Kidney (tissue), 13 donors: ENCODE measurements at regions not wholly inside any gene's neighbourhood (a gene's known extent, or its start where the extent isn't known, plus 50 kb on each side); places are given as distances from the start of the nearest gene placed in this dataset.
"Not testable (repeated sequence)": the region's sequence is repeated elsewhere in the genome, so short reads cannot be mapped to it uniquely, and the experiment has no call there.

Experiments
- DNase-seq, 5 donors: peaks; one replicate each; pipeline ENCODE4 v3.0.0-alpha.2; 2013 to 2020
- FAIRE-seq: peaks from 2 replicates; lab custom pipeline; 2012; peaks lifted over from hg19 to GRCh38; lab: Jason Lieb, UNC
- H3K27ac ChIP-seq, 2 donors: one replicate each; pipeline ENCODE4 v1.7.0; 2013; ENCODE audit warnings: low read depth in 2 of 2, low read length in 2 of 2, inconsistent platforms in 1 of 2
- H3K27me3 ChIP-seq: one replicate; pipeline ENCODE4 v1.7.1; 2013; ENCODE audit warnings: low read length, inconsistent platforms; ENCODE audit not compliant: control insufficient read depth, insufficient read depth
- H3K36me3 ChIP-seq, 3 donors: one replicate each; pipeline versions ENCODE4 v1.7.0 to v1.7.1; 2013; ENCODE audit warnings: low read length in 3 of 3, control low read depth in 1 of 3, inconsistent platforms in 1 of 3; ENCODE audit not compliant: insufficient read depth in 3 of 3, control insufficient read depth in 2 of 3
- H3K4me1 ChIP-seq, 3 donors: one replicate each; pipeline versions ENCODE4 v1.7.0 to v1.7.1; 2013; ENCODE audit warnings: low read length in 3 of 3, inconsistent platforms in 1 of 3, low read depth in 1 of 3; ENCODE audit not compliant: control insufficient read depth in 2 of 3, insufficient read depth in 2 of 3
- H3K4me3 ChIP-seq, 3 donors: one replicate each; pipeline versions ENCODE4 v1.7.0 to v1.8.1; 2013; ENCODE audit warnings: low read length in 3 of 3, control low read depth in 1 of 3, inconsistent platforms in 1 of 3
- H3K9ac ChIP-seq, 3 donors: one replicate each; pipeline versions ENCODE4 v1.7.0 to v1.7.1; 2013; ENCODE audit warnings: low read length in 3 of 3, control low read depth in 1 of 3, inconsistent platforms in 1 of 3
- H3K9me3 ChIP-seq, 3 donors: one replicate each; pipeline versions ENCODE4 v1.7.0 to v1.7.1; 2013; ENCODE audit warnings: low read length in 3 of 3, control low read depth in 1 of 3, inconsistent platforms in 1 of 3; ENCODE audit not compliant: control insufficient read depth in 2 of 3, insufficient read depth in 1 of 3
- CTCF ChIP-seq: IDR thresholded peaks from 3 replicates; pipeline ENCODE4 v1.5.1; 2012; ENCODE audit warnings: mild to moderate bottlenecking, moderate library complexity, borderline replicate concordance; ENCODE audit not compliant: insufficient read depth; ENCODE audit errors: extremely low read depth
- intact Hi-C: fragments of 100-400 bp; cut with DNase I; formaldehyde crosslinking; loops from one replicate; pipeline ENCODE4 v1.11.1; 2022
- donor health status: control.
- donor health status: control.
- donor health status: control.
- donor health status: control.
- donor health status: control.
- donor health status: DM: yes; HTN: yes; CAD: no.
- donor health status: Normal renal cell carcinoma (clear cell type).

GRCh38 chr15:35256141-35256540 lies 171.0 kb upstream of the NANOGP8 start:
- Histone ChIP-seq H3K36me3 (no peaks in the 10 kb centered on the region), H3K27me3 (no peaks in the 10 kb centered on the region), H3K4me1 (peaks cover 0 to 2% (median 0%) of the 10 kb centered on the region in 3 donors), H3K4me3 (no peak overlapping the region), H3K27ac (no peak overlapping the region), H3K9ac (no peak overlapping the region), H3K9me3 (no peaks in the 10 kb centered on the region)
- DNase-seq = no peak
- no peak for TF ChIP-seq CTCF
- FAIRE-seq = no peak
- intact Hi-C loops = no loop called here

GRCh38 chr15:35254908-35255307 lies 169.8 kb upstream of the NANOGP8 start:
- H3K9ac ChIP-seq, H3K4me3 ChIP-seq, DNase-seq, H3K4me1 ChIP-seq, FAIRE-seq, H3K27me3 ChIP-seq, intact Hi-C loops, H3K36me3 ChIP-seq, H3K9me3 ChIP-seq, H3K27ac ChIP-seq: not testable (repeated sequence)

- DNase-seq = no peak
- no peak overlapping the region for H3K9ac ChIP-seq
- no peaks in the 10 kb centered on the region for H3K36me3 ChIP-seq
- no peak overlapping the region for H3K4me3 ChIP-seq
- H3K9me3 ChIP-seq = no peaks in the 10 kb centered on the region
- H3K4me1 ChIP-seq = no peaks in the 10 kb centered on the region
- no peaks in the 10 kb centered on the region for H3K27me3 ChIP-seq
- no peak for FAIRE-seq
- intact Hi-C loops = no loop called here
- no peak overlapping the region for H3K27ac ChIP-seq
- no peak for TF ChIP-seq CTCF
Observed at GRCh38 chr15:35254062-35254461, 169.0 kb upstream of the NANOGP8 start.

GRCh38 chr15:35252351-35252865 lies 167.3 kb upstream of the NANOGP8 start:
- DNase-seq (peak in 1 of 5 donors; percentile 7), FAIRE-seq (no peak)
- no peaks in the 10 kb centered on the region for H3K4me1 ChIP-seq
- TF ChIP-seq CTCF = no peak
- no peak overlapping the region for H3K4me3 ChIP-seq
- intact Hi-C loops = no loop called here
- H3K9me3 ChIP-seq = no peaks in the 10 kb centered on the region
- no peaks in the 10 kb centered on the region for H3K36me3 ChIP-seq
- H3K27me3 ChIP-seq = no peaks in the 10 kb centered on the region
- H3K9ac ChIP-seq = no peak overlapping the region
- no peak overlapping the region for H3K27ac ChIP-seq
